Right hindlimb (tissue), 1 donor: ENCODE measurements at regions not wholly inside any gene's neighbourhood (a gene's known extent, or its start where the extent isn't known, plus 50 kb on each side); places are given as distances from the start of the nearest gene placed in this dataset.
A peak's percentile ranks its signal among the peaks of the same experiment; 100 is the strongest.

Experiments used
- DNase-seq: peaks from one replicate; pipeline ENCODE4 v3.0.0-alpha.2; 2018

DNA sequence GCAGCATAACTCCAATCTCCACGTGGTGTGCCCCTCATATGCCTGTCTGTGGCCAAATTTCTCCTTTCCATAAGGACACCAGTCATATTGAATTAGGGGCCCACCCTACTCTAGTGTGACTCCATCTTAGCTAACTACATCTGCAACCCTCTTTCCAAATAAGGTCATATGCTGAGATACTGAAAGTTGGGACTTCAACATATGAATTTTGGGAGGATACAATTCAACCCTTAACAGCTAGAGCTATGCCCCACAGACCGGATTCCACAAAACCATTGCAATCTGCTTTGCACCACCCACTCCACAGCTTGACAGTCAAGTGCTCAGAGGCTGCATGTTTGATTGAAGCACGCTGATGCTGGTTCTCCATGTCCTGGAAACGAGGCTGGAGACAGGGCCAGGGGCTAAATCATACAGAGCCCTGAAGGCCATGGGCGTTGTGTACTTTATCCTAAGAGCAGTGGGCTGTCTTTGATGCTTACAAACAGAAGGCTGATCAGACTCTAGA, 122.8 kb downstream of the MTX3 start:
- no peak for DNase-seq

DNA sequence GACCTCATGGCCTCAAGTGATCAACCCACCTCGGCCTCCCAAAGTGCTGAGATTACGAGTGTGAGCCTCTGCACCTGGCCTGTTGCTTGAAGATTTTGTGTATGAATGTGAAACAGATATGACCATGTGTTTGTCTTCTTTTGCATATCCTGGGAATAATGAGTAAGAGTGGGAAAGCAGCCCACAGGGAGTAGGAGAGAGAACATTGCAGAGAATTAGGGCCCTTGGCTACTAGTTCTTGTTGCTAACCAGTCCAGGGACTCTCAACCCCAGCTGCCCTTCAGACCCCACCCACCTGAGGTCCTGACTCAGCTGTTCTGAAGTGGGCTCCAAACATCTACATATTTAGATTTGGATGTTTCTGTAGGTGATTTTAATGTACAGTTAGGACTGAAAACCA, 125.5 kb downstream of the MTX3 start:
- no peak for DNase-seq

GRCh38 chr5:79864364-79864763, 126.7 kb downstream of the MTX3 start:
- no peak for DNase-seq

- DNase-seq: no peak
Observed at GRCh38 chr5:79859588-79859987, 131.5 kb downstream of the MTX3 start.

DNA sequence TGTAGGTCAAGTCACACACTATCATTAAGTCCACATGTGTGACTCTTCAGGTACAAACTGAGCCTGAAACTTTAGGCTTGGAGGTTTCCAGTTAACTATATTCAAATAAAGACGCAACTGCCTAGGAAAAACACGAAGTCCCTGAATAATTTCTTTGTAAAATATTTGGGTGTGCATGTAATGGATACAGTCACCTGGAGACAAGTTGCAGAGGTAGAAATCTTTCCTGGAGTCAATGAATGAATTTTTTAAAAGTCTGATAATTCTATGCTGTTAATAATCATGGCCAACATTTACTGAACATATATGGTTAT, 132.7 kb downstream of the MTX3 start:
- no peak for DNase-seq

GRCh38 chr5:79857714-79858409, 133.2 kb downstream of the MTX3 start:
- peak; percentile 70 for DNase-seq

DNA sequence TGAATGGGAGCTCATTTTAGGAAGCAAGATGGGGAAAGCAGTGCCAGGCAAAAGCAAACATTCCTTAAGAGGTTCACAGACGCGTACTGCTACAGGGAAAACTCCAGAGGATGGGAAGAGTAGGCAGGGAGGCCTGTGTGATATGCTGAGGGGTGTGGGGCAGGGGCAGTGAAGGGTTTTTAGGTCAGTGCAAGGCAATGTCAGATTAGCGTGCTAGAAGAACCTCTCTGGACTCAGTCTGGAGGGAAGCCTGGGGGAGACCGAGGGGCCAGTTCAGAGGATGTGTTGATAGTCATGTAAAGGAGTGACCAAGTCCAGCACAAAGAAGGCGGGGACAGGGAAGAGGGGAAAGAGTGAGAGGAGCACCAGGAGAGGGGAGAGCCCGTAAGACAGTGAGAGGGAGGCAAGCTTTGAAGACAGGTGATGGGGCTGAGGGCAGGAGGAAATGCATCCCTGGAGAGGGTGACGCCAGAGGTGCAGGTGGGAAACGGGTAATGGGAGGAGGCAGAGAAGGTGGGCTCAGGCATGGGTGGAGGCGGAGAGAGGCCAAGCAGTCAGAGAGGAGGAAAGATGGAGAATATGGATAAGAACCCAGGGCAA, 134.5 kb downstream of the MTX3 start:
- DNase-seq: no peak

GRCh38 chr5:79853676-79854418, 137.2 kb downstream of the MTX3 start:
- no peak for DNase-seq

GRCh38 chr5:79853028-79853427, 138.0 kb downstream of the MTX3 start:
- no peak for DNase-seq

GRCh38 chr5:79851391-79851863, 139.6 kb downstream of the MTX3 start:
- DNase-seq: peak; percentile 63

- DNase-seq: no peak
Observed at GRCh38 chr5:79850941-79851340, 140.1 kb downstream of the MTX3 start.

GRCh38 chr5:79850316-79850822, 140.7 kb downstream of the MTX3 start:
- peak; percentile 85 for DNase-seq

- DNase-seq: no peak
Observed at GRCh38 chr5:79849486-79850315, 141.4 kb downstream of the MTX3 start.
